Neural cell (in vitro differentiated cells): ENCODE measurements at regions not wholly inside any gene's neighbourhood (a gene's known extent, or its start where the extent isn't known, plus 50 kb on each side); places are given as distances from the start of the nearest gene placed in this dataset.

ENCODE experiments used
- H2AFZ ChIP-seq: fragments of 200-600, 300-800 bp; sonication (generic), shearing (Covaris generic); 2 replicates; pipeline ENCODE4 v1.6.0; 2014; ENCODE audit warnings: low read depth, mild to moderate bottlenecking, antibody characterized with exemption, low read length, moderate library complexity
- H3F3A ChIP-seq: fragments of 200-600 bp; shearing (Covaris generic); 2 replicates; pipeline ENCODE4 v1.6.1; 2016; ENCODE audit warnings: mild to moderate bottlenecking, moderate library complexity, mixed read lengths, antibody characterized with exemption, low read length; ENCODE audit not compliant: insufficient read depth, poor library complexity, severe bottlenecking
- H3K27ac ChIP-seq: fragments of 200-600, 300-800 bp; sonication (generic), shearing (Covaris generic); 2 replicates; pipeline ENCODE4 v1.5.1; 2014; ENCODE audit warnings: mild to moderate bottlenecking, low read length, moderate library complexity
- H3K27me3 ChIP-seq: fragments of 300-800, 200-600 bp; sonication (generic), shearing (Covaris generic); 2 replicates; pipeline ENCODE4 v1.6.0; 2014; ENCODE audit warnings: mild to moderate bottlenecking, low read depth, low read length, moderate library complexity; ENCODE audit not compliant: insufficient read depth
- H3K36me3 ChIP-seq: fragments of 300-800, 200-600 bp; sonication (generic), shearing (Covaris generic); 2 replicates; pipeline ENCODE4 v1.5.1; 2014; ENCODE audit warnings: mild to moderate bottlenecking, antibody characterized with exemption, low read length, moderate library complexity; ENCODE audit not compliant: insufficient read depth
- H3K4me2 ChIP-seq: fragments of 300-800, 200-600 bp; sonication (generic), shearing (Covaris generic); 2 replicates; pipeline ENCODE4 v1.6.0; 2014; ENCODE audit warnings: mild to moderate bottlenecking, low read length
- H3K4me3 ChIP-seq: fragments of 300-800, 200-600 bp; sonication (generic), shearing (Covaris generic); 2 replicates; pipeline ENCODE4 v1.5.1; 2014; ENCODE audit warnings: mild to moderate bottlenecking, low read length, moderate library complexity
- H3K79me2 ChIP-seq: fragments of 200-600 bp; shearing (Covaris generic); replicated peaks from 2 replicates; pipeline ENCODE4 v1.6.0; 2014; ENCODE audit warnings: mild to moderate bottlenecking, low read length, moderate library complexity; ENCODE audit not compliant: insufficient read depth
- H3K9ac ChIP-seq: fragments of 300-800, 200-600 bp; sonication (generic), shearing (Covaris generic); 2 replicates; pipeline ENCODE4 v1.6.1; 2016; ENCODE audit warnings: mild to moderate bottlenecking, low read length, mixed read lengths
- H3K9me2 ChIP-seq: fragments of 200-600 bp; shearing (Covaris generic); 2 replicates; pipeline ENCODE4 v1.6.1; 2016; ENCODE audit warnings: mild to moderate bottlenecking, low read length, mixed read lengths; ENCODE audit not compliant: insufficient read depth
- H3K9me3 ChIP-seq: fragments of 200-600, 300-800 bp; sonication (generic), shearing (Covaris generic); 2 replicates; pipeline ENCODE4 v1.6.1; 2016; ENCODE audit warnings: mild to moderate bottlenecking, mixed run types, low read length, moderate library complexity, mixed read lengths
- H4K20me1 ChIP-seq: fragments of 200-600 bp; shearing (Covaris generic); 2 replicates; pipeline ENCODE4 v1.6.1; 2016; ENCODE audit warnings: mild to moderate bottlenecking, mixed run types; ENCODE audit not compliant: insufficient read depth
- EP300 ChIP-seq: fragments of 450-650 bp; conservative IDR thresholded peaks from 2 replicates; pipeline ENCODE4 v1.6.1; 2014; ENCODE audit warnings: antibody characterized with exemption, mild to moderate bottlenecking, moderate library complexity; ENCODE audit not compliant: poor library complexity, severe bottlenecking
- EZH2 ChIP-seq: fragments of 200-600, 300-800 bp; shearing (Covaris generic), sonication (generic); IDR thresholded peaks from 2 replicates; pipeline ENCODE4 v1.6.1; 2014; ENCODE audit warnings: antibody characterized with exemption, low read length, borderline replicate concordance, mild to moderate bottlenecking; ENCODE audit not compliant: insufficient read depth, poor library complexity, severe bottlenecking
- MXI1 ChIP-seq: fragments of 450-650 bp; conservative IDR thresholded peaks from 2 replicates; pipeline ENCODE4 v1.6.1; 2014; ENCODE audit warnings: antibody characterized with exemption, mild to moderate bottlenecking; ENCODE audit not compliant: poor library complexity, severe bottlenecking
- POLR2AphosphoS5 ChIP-seq: IDR thresholded peaks from 2 replicates; pipeline ENCODE4 v1.6.1; 2012
- RAD21 ChIP-seq: fragments of 450-650 bp; conservative IDR thresholded peaks from 2 replicates; pipeline ENCODE4 v1.6.1; 2014; ENCODE audit warnings: antibody characterized with exemption, mild to moderate bottlenecking, moderate library complexity
- SMC3 ChIP-seq: fragments of 450-650 bp; conservative IDR thresholded peaks from 2 replicates; pipeline ENCODE4 v1.6.1; 2014; ENCODE audit warnings: antibody characterized with exemption, mild to moderate bottlenecking, moderate library complexity; ENCODE audit not compliant: poor library complexity
- TAF1 ChIP-seq: IDR thresholded peaks from 2 replicates; pipeline ENCODE4 v1.6.1; 2012; ENCODE audit warnings: low read depth
- TF ChIP-seq, protein P1 (sequence below): IDR thresholded peaks from 2 replicates; pipeline ENCODE4 v1.6.1; 2012; ENCODE audit warnings: borderline replicate concordance
- TF ChIP-seq, protein P2 (sequence below): fragments of 450-650 bp; IDR thresholded peaks from 2 replicates; pipeline ENCODE4 v1.5.1; 2014; ENCODE audit warnings: antibody characterized with exemption, mild to moderate bottlenecking, moderate library complexity; ENCODE audit not compliant: poor library complexity, severe bottlenecking

DNA sequence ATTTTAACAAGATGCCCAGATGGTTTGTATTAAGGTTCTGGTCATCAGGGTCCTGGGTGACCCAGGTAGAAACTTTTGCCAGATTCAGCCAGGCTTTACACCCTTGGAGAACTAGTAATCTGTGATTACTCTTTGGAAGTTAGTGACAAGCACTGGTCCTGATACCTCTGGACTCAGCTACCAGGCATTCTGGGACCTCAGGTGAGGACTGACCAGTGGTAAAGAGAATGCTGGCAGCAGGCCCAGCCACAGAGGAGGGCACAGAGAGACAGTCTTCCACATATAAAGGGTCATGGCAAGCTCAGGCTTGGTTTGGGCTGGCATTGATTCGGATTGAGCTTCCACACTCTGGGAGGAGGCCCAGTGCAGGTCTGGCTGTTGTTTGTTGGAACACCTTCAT lies 112.0 kb upstream of the CHST15 start:
- TF ChIP-seq, protein P1, sequence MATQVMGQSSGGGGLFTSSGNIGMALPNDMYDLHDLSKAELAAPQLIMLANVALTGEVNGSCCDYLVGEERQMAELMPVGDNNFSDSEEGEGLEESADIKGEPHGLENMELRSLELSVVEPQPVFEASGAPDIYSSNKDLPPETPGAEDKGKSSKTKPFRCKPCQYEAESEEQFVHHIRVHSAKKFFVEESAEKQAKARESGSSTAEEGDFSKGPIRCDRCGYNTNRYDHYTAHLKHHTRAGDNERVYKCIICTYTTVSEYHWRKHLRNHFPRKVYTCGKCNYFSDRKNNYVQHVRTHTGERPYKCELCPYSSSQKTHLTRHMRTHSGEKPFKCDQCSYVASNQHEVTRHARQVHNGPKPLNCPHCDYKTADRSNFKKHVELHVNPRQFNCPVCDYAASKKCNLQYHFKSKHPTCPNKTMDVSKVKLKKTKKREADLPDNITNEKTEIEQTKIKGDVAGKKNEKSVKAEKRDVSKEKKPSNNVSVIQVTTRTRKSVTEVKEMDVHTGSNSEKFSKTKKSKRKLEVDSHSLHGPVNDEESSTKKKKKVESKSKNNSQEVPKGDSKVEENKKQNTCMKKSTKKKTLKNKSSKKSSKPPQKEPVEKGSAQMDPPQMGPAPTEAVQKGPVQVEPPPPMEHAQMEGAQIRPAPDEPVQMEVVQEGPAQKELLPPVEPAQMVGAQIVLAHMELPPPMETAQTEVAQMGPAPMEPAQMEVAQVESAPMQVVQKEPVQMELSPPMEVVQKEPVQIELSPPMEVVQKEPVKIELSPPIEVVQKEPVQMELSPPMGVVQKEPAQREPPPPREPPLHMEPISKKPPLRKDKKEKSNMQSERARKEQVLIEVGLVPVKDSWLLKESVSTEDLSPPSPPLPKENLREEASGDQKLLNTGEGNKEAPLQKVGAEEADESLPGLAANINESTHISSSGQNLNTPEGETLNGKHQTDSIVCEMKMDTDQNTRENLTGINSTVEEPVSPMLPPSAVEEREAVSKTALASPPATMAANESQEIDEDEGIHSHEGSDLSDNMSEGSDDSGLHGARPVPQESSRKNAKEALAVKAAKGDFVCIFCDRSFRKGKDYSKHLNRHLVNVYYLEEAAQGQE, result no peak
- TF ChIP-seq SMC3, result no peak
- no peak for TF ChIP-seq MXI1
- no peak for TF ChIP-seq EZH2
- TF ChIP-seq TAF1, result no peak
- TF ChIP-seq, protein P2, sequence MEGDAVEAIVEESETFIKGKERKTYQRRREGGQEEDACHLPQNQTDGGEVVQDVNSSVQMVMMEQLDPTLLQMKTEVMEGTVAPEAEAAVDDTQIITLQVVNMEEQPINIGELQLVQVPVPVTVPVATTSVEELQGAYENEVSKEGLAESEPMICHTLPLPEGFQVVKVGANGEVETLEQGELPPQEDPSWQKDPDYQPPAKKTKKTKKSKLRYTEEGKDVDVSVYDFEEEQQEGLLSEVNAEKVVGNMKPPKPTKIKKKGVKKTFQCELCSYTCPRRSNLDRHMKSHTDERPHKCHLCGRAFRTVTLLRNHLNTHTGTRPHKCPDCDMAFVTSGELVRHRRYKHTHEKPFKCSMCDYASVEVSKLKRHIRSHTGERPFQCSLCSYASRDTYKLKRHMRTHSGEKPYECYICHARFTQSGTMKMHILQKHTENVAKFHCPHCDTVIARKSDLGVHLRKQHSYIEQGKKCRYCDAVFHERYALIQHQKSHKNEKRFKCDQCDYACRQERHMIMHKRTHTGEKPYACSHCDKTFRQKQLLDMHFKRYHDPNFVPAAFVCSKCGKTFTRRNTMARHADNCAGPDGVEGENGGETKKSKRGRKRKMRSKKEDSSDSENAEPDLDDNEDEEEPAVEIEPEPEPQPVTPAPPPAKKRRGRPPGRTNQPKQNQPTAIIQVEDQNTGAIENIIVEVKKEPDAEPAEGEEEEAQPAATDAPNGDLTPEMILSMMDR, result no peak
- TF ChIP-seq POLR2AphosphoS5, result no peak
- Histone ChIP-seq H3K36me3 (no peaks in the 10 kb centered on the region), H3K27ac (no peak overlapping the region), H2AFZ (no peak overlapping the region), H3K27me3 (no peaks in the 10 kb centered on the region), H3K4me3 (no peak overlapping the region), H3K9me2 (no peaks in the 10 kb centered on the region), H4K20me1 (no peaks in the 10 kb centered on the region), H3F3A (no peaks in the 10 kb centered on the region), H3K79me2 (no peaks in the 10 kb centered on the region), H3K9ac (no peak overlapping the region), H3K4me2 (no peak overlapping the region), H3K9me3 (no peaks in the 10 kb centered on the region)

- Histone ChIP-seq H3K27ac (no peak overlapping the region), H3K36me3 (no peaks in the 10 kb centered on the region), H3K9me3 (no peaks in the 10 kb centered on the region), H3F3A (no peaks in the 10 kb centered on the region), H3K27me3 (no peaks in the 10 kb centered on the region), H3K9ac (no peak overlapping the region), H3K9me2 (no peaks in the 10 kb centered on the region), H3K4me3 (no peak overlapping the region), H3K79me2 (no peaks in the 10 kb centered on the region), H3K4me2 (no peak overlapping the region), H4K20me1 (no peaks in the 10 kb centered on the region), H2AFZ (no peak overlapping the region)
- no peak for TF ChIP-seq EZH2
- no peak for TF ChIP-seq EP300
- TF ChIP-seq, protein P2, result no peak
- no peak for TF ChIP-seq SMC3
- TF ChIP-seq MXI1, result no peak
- TF ChIP-seq TAF1, result no peak
- no peak for TF ChIP-seq RAD21
Measured at GRCh38 chr10:124204726-124205125, 111.3 kb upstream of the CHST15 start.
